ENCODE measurements at regions not wholly inside any gene's neighbourhood (a gene's known extent, or its start where the extent isn't known, plus 50 kb on each side); places are given as distances from the start of the nearest gene placed in this dataset.
A peak's percentile ranks its signal among the peaks of the same experiment; 100 is the strongest.
"Not testable (repeated sequence)": the region's sequence is repeated elsewhere in the genome, so short reads cannot be mapped to it uniquely, and the experiment has no call there.

DNA sequence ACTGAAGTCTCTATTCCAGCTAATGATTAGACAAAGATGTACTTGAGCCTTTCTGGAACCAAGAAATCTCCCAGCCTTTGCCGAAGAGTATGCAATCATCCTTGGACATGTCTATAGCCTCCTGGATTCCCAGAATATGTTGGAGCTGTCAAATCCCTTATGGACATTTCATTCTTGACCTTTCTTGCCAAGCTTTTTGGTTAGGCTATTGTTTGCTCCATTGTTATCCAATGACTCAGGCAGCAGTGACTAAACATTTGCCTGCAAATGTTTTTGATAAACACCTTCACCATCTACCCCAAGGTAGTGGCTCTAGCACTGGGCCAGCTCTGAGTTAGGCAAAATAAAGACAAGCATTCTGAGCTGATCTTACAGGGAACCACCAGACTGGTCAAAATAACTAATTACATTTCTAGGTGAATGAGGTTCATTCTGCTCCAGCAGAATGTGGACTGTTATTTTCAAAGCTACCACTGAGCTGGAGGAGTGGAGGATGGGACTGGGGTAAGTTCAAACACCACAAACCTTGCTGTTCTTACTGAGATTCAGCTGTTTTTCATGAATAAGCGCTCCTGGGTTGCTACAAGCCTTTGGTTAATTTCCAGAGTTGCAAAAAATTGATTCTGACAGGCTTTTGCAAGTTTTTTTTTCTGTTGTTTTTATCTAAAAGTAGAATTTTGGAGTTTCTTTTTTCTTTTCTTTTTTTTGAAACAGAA, 81.0 kb downstream of the TMEM270 start:
- no peak for TF ChIP-seq JUND (IDR thresholded peaks at IDR 0.05; ENCODE audit: low read depth)
- in situ Hi-C loops (cut with HindIII; ENCODE audit: low pct_unique_long_range_greater_than_20kb, low sequenced_read_pairs) = no loop called here
- DNase-seq (ENCODE audit: low read depth in 1 of 2, low spot score in 1 of 2) = no peak

DNA sequence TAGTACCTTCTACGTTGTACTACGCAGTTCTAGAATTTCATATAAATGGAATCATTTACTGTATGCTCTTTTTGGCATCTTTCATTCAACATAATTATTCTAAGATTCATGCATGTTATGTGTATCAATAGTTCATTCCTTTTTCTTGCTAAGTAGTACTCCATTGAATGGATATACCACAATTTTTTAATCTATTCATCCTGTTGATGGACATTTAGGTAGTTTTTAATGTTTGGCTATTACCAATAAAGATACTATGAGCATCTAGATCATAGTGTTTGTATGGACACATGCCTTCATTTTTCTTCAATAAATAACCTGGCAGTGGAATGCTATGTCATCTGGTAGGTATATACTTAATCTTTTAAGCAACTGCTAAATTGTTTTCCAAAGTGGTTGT, 83.0 kb upstream of the ELN start:
- no peak for DNase-seq (ENCODE audit: low read depth in 1 of 2, low spot score in 1 of 2)
- TF ChIP-seq JUND (IDR thresholded peaks at IDR 0.05; ENCODE audit: low read depth) = no peak
- in situ Hi-C loops (cut with HindIII; ENCODE audit: low pct_unique_long_range_greater_than_20kb, low sequenced_read_pairs) = no loop called here

DNA sequence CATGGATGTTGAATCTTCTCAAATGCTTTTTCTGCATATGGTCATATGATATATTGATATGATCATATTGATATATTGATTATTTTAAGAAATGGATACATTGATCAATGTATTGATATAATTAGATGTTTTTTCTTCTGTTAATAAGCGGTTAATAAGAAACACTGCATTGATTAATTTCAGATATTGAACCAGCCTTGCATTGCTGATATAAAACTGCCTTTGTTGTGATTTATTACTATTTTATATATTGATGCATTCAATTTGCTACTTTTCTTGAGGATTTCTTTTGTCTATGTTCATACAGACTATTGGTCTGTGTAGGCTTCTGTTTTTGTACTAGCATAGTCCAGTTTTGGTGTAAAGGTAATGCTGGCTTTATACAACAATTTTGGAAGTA, 79.7 kb upstream of the ELN start:
- in situ Hi-C loops (cut with HindIII; ENCODE audit: low pct_unique_long_range_greater_than_20kb, low sequenced_read_pairs) = no loop called here
- no peak for DNase-seq (ENCODE audit: low read depth in 1 of 2, low spot score in 1 of 2)
- no peak for TF ChIP-seq JUND (IDR thresholded peaks at IDR 0.05; ENCODE audit: low read depth)

DNA sequence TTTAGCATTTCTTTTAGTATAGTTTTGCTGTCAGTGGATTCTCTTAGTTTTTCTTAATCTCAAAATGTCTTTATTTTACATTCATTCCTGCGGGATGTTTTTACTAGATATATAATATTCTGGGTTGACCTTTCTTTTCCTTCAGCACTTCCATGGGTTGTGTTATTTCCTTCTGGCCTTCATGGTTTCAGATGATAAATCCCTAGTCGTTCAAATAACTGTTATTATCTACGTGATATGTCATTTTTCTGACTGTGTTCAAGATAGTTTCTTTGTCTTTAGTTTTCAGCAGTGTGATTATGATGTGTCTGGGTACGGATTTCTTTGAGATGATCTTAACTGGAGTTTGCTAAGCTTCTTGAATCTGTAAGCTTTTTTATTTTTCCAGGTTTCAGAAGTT, 75.7 kb upstream of the ELN start:
- TF ChIP-seq JUND (IDR thresholded peaks at IDR 0.05; ENCODE audit: low read depth) = no peak
- DNase-seq (ENCODE audit: low read depth in 1 of 2, low spot score in 1 of 2) = no peak
- in situ Hi-C loops (cut with HindIII; ENCODE audit: low pct_unique_long_range_greater_than_20kb, low sequenced_read_pairs) = no loop called here

DNA sequence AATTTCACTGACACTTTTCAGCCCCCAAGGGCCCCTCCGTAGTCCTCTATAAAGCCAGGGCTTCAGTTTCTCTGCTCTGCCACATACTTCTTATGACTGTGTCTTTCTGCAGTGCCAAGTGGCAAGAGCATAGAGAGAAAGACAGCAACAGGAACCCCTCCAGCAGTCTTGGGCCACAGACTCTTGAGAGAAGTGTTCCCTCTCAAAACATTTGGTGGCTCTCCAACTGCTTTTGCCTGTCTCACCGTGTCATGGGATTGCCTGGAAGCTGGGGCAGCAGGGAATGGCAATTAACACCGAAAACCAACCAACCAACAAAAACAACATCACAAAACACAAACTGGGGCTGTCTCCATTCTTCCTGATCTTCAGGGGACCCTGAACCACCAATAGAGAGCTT, 73.8 kb upstream of the ELN start:
- no peak for DNase-seq (ENCODE audit: low read depth in 1 of 2, low spot score in 1 of 2)
- in situ Hi-C loops (cut with HindIII; ENCODE audit: low pct_unique_long_range_greater_than_20kb, low sequenced_read_pairs) = no loop called here
- no peak for TF ChIP-seq JUND (IDR thresholded peaks at IDR 0.05; ENCODE audit: low read depth)

DNA sequence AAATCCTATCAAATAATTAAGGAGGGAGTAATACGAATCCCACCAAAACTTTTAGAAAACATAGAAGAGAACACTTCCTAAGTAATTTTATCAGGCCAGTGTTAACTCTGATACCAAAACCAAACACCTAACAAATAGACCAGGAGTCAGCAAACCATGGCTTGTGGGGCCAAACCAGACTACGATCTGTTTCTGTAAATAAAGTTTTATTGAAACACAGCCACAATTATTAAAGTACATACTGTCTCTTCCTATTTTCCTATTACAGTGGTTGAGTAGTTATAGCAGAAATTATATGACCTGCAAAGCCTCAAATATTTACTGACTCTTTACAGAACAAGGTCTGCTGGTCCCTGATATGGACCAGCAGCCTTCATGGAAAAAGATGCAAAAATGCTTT, 73.1 kb upstream of the ELN start:
- in situ Hi-C loops (cut with HindIII; ENCODE audit: low pct_unique_long_range_greater_than_20kb, low sequenced_read_pairs) = no loop called here
- no peak for TF ChIP-seq JUND (IDR thresholded peaks at IDR 0.05; ENCODE audit: low read depth)
- DNase-seq (ENCODE audit: low read depth in 1 of 2, low spot score in 1 of 2) = no peak

DNA sequence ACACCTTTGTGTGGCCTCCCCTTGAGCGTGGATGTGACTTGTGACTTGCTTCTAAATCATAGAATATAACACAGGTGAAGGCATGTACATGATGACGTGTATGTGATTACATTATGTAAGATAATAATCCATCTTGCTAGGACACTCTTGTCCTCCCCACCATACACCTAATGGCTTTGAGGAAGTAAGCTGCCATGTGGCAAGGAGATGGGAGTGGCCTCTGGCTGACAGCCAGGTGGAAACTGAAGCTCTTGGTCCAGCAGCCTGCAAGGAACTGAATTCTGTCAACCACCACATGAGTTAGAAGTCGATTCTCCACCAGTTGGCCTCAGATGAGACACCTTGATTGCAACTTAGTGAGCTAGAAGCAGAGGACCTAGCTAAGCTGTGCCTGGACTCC, 67.4 kb upstream of the ELN start:
- in situ Hi-C loops (cut with HindIII; ENCODE audit: low pct_unique_long_range_greater_than_20kb, low sequenced_read_pairs) = no loop called here
- TF ChIP-seq JUND (IDR thresholded peaks at IDR 0.05; ENCODE audit: low read depth) = no peak
- DNase-seq (ENCODE audit: low read depth in 1 of 2, low spot score in 1 of 2) = peak in 1 of 2 experiments; percentile 34

DNA sequence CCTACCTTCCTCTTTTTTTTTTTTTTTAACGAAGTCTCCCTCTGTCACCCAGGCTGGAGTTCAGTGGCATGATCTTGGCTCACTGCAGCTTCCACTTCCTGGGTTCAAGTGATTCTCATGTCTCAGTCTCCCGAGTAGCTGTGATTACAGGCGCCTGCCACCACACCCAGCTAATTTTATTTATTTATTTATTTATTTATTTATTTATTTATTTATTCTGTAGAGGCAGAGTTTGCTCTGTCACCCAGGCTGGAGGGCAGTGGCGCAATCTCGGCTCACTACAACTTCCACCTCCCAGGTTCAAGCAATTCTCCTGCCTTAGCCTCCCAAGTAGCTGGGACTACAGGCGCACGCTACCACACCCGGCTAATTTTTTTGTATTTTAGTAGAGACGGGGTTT, 66.0 kb upstream of the ELN start:
- in situ Hi-C loops (cut with HindIII; ENCODE audit: low pct_unique_long_range_greater_than_20kb, low sequenced_read_pairs); DNase-seq (ENCODE audit: low read depth in 1 of 2, low spot score in 1 of 2): not testable (repeated sequence)

DNA sequence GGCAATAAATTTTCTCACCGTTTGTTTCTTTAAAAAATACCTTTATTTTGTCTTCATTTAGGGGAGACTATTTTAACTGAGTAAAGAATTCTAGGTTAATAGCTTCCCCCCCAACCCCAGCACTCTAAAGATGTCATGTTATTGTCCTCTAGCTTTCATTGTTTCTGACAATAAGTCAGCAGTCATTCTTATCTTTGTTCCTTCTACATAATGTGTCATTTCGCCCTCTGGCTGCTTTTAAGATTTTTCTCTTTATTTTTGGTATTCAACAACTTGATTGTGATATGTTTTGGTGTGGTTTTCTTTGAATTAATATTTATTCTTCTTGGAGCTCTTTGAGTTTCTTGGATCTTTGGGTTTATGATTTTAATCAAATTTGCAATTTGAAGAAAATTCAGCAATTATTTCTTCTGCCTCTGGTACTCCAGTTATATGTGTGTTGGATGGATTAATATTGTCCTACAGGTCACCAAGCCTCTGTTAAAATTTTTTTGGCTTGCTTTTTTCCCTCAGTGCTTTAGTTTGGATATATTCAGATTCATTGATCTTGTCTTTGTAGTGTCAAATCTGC, 64.6 kb upstream of the ELN start:
- in situ Hi-C loops (cut with HindIII; ENCODE audit: low pct_unique_long_range_greater_than_20kb, low sequenced_read_pairs) = no loop called here
- DNase-seq (ENCODE audit: low read depth in 1 of 2, low spot score in 1 of 2) = no peak
- no peak for TF ChIP-seq JUND (IDR thresholded peaks at IDR 0.05; ENCODE audit: low read depth)

DNA sequence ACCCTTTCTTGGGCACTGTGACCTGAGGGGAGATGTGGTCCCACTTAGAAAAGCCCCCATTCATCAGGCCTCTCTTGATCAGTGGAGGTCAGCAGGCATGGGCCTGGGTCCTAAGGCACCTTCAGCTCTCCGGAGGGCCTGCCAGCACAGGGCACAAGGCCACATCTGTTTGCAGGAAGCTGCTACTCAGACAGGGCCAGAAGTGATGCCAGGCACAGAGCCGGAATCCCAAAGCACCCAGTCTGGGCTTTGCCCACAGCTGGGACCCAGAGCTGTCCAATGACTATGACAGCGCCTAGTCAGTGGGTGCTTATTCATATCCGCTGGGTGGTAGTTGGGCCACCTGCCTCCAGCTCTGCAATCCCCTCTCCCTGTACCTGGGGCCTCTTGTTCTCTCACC, 63.2 kb upstream of the ELN start:
- no peak for TF ChIP-seq JUND (IDR thresholded peaks at IDR 0.05; ENCODE audit: low read depth)
- DNase-seq (ENCODE audit: low read depth in 1 of 2, low spot score in 1 of 2) = no peak
- in situ Hi-C loops (cut with HindIII; ENCODE audit: low pct_unique_long_range_greater_than_20kb, low sequenced_read_pairs) = no loop called here

DNA sequence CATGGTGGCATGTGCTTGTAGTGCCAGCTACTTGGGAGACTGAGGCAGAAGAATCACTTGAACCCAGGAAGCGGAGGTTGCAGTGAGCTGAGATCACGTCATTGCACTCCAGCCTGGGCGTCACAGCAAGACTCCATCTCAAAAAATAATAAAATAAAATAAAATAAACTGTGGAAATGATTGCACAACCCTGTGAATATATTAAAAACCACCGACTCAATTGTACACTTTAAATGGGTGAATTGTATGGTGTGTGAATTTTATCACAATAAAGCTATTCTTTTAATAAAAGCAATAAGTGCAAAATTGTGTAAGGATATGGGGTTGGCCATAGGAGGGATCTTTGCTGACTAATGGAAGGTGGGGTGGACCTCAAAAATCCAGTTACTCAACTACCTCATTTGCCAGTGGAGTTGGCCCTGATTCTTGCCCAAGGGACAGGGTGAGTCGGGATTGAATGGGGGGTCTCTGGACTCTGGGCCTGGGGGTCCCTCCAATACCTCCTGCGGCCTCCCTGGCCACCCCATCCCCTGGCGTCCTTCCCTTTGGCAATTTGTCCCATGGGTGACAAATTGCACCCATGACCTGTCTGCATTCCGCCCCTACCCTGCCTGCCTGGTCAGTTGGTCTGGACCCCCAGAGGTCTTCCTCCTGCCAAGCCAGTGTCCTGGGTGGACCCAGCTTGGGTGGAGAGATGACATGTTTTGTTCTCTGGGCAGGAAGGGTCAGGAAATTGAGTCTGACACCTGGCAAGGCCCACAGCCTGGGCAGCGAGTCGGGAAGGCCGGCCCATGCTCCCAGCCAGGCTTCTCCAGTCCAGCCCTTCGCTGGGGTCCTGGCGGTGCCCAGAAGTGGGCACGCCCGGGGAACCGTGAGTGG, 61.7 kb upstream of the ELN start:
- DNase-seq (ENCODE audit: low read depth in 1 of 2, low spot score in 1 of 2) = no peak
- in situ Hi-C loops (cut with HindIII; ENCODE audit: low pct_unique_long_range_greater_than_20kb, low sequenced_read_pairs) = no loop called here
- TF ChIP-seq JUND (IDR thresholded peaks at IDR 0.05; ENCODE audit: low read depth) = no peak

DNA sequence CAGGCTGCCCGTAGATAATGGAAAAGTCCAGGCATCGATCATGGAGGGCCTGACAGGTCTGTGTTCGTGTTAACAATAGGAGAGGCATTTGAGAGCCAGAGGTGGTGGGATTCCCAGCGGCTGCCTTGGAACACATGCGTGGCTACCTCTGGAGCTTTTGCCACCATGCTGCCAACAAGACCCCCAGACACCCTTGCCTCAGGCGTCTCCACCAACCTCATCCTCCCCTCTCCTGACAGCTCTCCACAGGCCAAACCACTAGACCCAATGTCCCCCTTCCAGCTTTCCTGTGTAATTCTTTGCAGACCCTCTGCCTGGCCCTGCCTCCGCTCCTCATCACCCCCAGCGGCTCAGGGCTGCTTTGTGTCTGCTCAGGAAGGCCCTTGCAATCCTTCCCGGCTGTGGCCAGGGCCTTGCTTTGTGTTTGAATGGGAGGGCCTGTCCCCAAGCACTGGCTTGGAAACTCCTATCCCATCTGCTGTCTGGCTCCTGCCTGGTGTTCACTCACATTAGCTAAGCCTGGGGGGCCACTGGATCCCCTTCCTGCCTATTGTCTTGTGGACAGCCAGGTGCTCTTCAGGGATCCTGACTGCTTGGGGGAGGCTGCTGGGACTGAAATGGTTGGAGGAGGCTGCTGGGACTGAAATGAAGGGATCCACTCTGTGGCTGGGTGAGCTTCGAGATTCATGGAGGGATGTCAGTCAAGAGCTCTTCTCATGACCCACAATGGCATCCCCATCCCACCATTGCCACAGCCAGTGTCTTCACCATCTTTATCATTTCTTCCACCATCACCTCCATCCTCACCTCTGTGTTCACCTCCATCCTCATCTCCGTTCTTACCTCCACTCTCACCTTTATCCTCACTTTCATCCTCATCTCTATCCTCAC, 60.8 kb upstream of the ELN start:
- no peak for TF ChIP-seq JUND (IDR thresholded peaks at IDR 0.05; ENCODE audit: low read depth)
- no peak for DNase-seq (ENCODE audit: low read depth in 1 of 2, low spot score in 1 of 2)
- in situ Hi-C loops (cut with HindIII; ENCODE audit: low pct_unique_long_range_greater_than_20kb, low sequenced_read_pairs) = no loop called here
